AG04450 (cell line): ENCODE measurements at regions not wholly inside any gene's neighbourhood (a gene's known extent, or its start where the extent isn't known, plus 50 kb on each side); places are given as distances from the start of the nearest gene placed in this dataset.
"Not testable (repeated sequence)": the region's sequence is repeated elsewhere in the genome, so short reads cannot be mapped to it uniquely, and the experiment has no call there.

Experiments used
- CTCF ChIA-PET: fragments of 300-600, 350-600 bp; formaldehyde crosslinking; extraction: SDS; loops from one replicate; lab custom pipeline; 2022; ENCODE audit warnings: antibody characterized with exemption, inconsistent platforms; lab: Charles Lee
- POLR2A ChIA-PET: fragments of 350-600 bp; formaldehyde crosslinking; extraction: SDS; loops from one replicate; lab custom pipeline; 2021; ENCODE audit warnings: antibody characterized with exemption, inconsistent platforms; lab: Yijun Ruan, JAX
- DNase-seq: peaks from one replicate; pipeline ENCODE4 v3.0.0-alpha.2; 2011; ENCODE audit warnings: low read depth, low spot score
- H3K27ac ChIP-seq: one replicate; pipeline ENCODE4 v1.5.1; 2012; ENCODE audit warnings: low read depth, low read length, control low read depth
- H3K27me3 ChIP-seq: one replicate; pipeline ENCODE4 v1.6.0; 2012; ENCODE audit warnings: low read length; ENCODE audit not compliant: control insufficient read depth, insufficient read depth
- H3K4me3 ChIP-seq: 2 replicates; pipeline ENCODE4 v1.5.1; 2011; ENCODE audit warnings: mild to moderate bottlenecking, low read depth, low read length, control low read depth
- H3K9me3 ChIP-seq: 2 replicates; pipeline ENCODE4 v1.5.1; 2012; ENCODE audit warnings: low read length; ENCODE audit not compliant: control insufficient read depth, insufficient read depth
- TF ChIP-seq, protein P1 (sequence below): IDR thresholded peaks from 2 replicates; pipeline ENCODE4 v1.5.1; 2011; ENCODE audit warnings: low read depth, low read length, control low read depth, inconsistent platforms

DNA sequence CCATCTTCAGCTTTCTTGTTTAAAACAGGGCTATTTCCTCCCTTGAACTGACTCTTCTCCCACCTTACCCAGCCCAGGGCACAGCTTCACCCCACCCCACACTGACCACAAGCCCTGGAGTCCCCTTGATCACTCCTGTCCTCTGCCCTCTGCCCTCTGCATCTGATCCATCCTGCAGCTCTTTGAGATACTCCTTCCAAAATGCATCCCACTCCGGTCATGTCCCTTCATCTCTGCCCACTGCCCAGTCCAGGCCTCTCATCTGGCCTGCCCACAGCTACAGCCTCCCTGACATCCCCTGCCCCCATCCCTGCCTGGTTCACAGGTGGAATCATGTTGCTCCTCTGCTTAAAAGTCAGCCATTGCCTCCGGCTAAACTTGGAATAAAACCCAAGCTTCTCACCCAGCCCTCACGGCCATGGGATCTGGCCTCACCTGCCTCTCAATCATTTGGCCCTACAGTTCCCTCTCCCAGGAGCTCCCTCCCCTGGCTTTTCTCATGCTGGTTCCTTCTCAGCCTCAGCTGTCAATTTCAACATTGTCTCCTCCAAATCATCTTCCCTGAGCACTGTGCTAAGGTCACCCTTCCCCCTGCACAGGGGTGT lies 202.0 kb downstream of the MATN1 start:
- no peak for DNase-seq
- TF ChIP-seq, protein P1, sequence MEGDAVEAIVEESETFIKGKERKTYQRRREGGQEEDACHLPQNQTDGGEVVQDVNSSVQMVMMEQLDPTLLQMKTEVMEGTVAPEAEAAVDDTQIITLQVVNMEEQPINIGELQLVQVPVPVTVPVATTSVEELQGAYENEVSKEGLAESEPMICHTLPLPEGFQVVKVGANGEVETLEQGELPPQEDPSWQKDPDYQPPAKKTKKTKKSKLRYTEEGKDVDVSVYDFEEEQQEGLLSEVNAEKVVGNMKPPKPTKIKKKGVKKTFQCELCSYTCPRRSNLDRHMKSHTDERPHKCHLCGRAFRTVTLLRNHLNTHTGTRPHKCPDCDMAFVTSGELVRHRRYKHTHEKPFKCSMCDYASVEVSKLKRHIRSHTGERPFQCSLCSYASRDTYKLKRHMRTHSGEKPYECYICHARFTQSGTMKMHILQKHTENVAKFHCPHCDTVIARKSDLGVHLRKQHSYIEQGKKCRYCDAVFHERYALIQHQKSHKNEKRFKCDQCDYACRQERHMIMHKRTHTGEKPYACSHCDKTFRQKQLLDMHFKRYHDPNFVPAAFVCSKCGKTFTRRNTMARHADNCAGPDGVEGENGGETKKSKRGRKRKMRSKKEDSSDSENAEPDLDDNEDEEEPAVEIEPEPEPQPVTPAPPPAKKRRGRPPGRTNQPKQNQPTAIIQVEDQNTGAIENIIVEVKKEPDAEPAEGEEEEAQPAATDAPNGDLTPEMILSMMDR = no peak
- Histone ChIP-seq H3K4me3 (no peak overlapping the region), H3K9me3 (no peaks in the 10 kb centered on the region), H3K27ac (no peak overlapping the region), H3K27me3 (peaks cover 8% of the 10 kb centered on the region)
- ChIA-PET CTCF (no interaction called here), POLR2A (no interaction called here)

DNA sequence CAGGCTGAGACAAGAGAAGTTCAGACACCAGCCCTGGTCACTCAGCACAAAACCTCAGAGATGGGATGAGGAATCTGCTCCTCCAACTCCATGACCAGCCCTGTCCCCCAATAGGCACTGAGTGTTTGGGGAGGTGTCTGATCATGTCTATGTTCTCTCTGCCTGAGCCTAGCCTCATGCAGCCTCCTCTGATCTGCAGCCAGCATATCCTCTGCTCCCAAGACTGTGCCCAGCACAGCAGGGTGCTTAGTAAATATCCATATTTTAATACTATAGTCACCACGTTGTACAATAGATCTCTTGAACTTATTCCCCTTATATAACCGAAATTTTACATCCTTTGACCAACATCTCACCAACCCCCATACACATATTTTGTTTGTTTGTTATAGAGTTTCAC lies 202.9 kb downstream of the MATN1 start:
- ChIA-PET CTCF (no interaction called here), POLR2A (no interaction called here)
- Histone ChIP-seq H3K9me3 (no peaks in the 10 kb centered on the region), H3K27ac (no peak overlapping the region), H3K27me3 (peaks cover 8% of the 10 kb centered on the region), H3K4me3 (no peak overlapping the region)
- TF ChIP-seq, protein P1 = no peak
- DNase-seq = no peak

DNA sequence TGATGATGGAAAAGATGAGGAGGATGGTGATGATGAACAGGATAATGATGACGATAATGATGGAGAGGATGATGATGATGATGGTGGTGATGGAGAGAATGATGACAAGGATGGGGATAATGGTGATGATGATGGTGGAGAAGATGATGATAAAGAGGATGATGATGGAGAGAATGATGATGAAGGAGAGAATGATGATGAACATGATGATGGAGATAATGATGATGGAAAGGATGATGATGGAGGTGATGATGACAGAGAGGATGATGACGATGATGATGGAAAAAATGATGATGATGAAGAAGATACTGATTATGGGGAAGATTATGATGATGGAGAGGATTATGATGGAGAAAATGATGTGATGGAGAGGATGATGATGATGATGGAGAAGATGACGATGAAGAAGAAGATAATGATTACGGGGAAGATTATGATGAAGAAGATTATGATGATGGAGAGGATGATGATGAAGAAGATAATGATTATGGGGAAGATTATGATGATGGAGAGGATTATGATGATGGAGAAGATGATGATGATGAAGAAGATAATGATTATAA lies 204.1 kb downstream of the MATN1 start:
- H3K27ac ChIP-seq = no peak overlapping the region
- ChIA-PET CTCF (no interaction called here), POLR2A (no interaction called here)
- no peak for DNase-seq
- H3K9me3 ChIP-seq = no peaks in the 10 kb centered on the region
- TF ChIP-seq, protein P1 = no peak
- no peak overlapping the region for H3K4me3 ChIP-seq
- peaks cover 6% of the 10 kb centered on the region for H3K27me3 ChIP-seq

DNA sequence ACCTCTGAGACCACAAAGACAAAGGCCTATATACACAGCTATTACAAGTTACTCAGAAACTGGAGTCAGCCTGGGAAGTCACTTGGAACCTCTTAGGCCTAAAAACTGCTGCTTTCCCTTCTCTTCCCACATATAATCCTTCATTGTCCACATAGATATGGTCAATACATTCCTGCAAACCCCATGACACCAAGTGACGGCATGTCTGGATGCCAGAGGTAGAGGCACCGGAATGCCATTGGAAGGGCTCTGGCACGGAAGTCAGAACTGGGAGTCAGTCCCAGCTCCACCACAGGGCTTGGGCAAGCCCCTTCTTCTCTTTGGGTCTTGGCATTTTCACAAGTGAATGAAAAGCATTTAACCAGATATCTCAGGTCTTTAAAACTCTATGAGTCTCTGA lies 204.7 kb downstream of the MATN1 start:
- no peak for DNase-seq
- Histone ChIP-seq H3K9me3 (no peaks in the 10 kb centered on the region), H3K4me3 (no peak overlapping the region), H3K27ac (no peak overlapping the region), H3K27me3 (peaks cover 5% of the 10 kb centered on the region)
- TF ChIP-seq, protein P1 = no peak
- CTCF ChIA-PET = no interaction called here
- POLR2A ChIA-PET = no interaction called here

DNA sequence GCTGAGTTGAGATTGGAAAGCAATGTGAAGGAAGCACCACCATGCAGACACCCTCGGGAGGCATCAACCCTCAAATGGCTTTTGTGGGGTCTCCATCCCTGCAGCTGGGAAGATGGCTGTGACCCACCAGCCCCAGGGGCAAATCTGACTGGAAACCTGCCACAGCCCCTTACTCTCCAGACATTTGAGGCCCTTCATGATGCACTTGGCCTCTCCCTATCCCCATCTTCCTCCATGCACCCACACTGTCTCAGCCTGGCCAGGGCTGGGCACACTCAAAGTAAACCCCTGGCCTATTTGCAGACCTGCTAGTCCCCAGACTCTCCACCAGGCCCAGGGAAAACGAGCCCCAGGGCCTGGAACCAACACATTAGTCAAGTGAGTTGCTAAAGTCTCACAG lies 205.2 kb downstream of the MATN1 start:
- no peak overlapping the region for H3K4me3 ChIP-seq
- POLR2A ChIA-PET = no interaction called here
- no peak for DNase-seq
- CTCF ChIA-PET = no interaction called here
- no peaks in the 10 kb centered on the region for H3K27me3 ChIP-seq
- TF ChIP-seq, protein P1 = no peak
- H3K27ac ChIP-seq = no peak overlapping the region
- H3K9me3 ChIP-seq = no peaks in the 10 kb centered on the region

DNA sequence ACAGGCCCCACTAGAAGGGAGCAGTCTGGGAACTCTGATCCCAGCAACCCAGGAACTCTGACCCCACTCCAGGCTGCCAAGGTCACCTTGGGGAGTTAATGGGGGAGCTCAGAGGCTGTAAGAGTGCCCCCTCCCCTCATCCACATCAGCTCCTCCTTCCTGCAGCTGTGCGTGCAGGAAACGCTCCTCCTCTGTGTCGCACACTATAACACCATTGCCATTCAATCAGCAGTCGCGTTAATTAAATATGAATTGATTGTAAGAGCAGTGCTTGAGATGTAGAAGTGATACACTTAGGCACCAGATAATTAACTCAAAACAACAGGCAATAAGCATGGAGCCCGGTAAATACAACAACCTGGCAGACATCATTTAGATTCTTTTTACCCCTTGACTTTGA lies 205.7 kb downstream of the MATN1 start:
- H3K4me3 ChIP-seq, POLR2A ChIA-PET, DNase-seq, H3K27ac ChIP-seq, H3K9me3 ChIP-seq, CTCF ChIA-PET, H3K27me3 ChIP-seq: not testable (repeated sequence)

DNA sequence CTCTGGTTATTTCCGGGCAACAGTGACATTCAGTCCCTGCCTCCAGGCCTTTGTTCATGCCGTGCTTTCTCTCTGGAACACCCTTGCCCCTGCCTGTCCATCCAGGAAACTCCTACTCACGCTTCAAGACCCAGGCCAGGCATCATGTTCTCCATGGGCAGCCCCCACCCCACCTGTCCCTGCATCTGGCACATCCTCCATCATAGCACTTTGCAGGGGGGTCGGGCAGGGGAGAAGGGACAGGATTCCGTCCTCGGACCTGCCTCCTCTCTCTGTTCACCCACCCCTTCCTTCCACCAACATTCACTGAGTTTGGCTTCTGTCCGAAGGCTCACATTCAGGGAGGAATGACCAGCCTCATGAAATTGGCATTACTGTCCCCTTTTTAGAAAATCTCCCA lies 206.1 kb downstream of the MATN1 start:
- H3K27ac ChIP-seq, H3K27me3 ChIP-seq, H3K9me3 ChIP-seq, CTCF ChIA-PET, DNase-seq, H3K4me3 ChIP-seq, POLR2A ChIA-PET: not testable (repeated sequence)
